HG03159 (cell line): ENCODE measurements at regions not wholly inside any gene's neighbourhood (a gene's known extent, or its start where the extent isn't known, plus 50 kb on each side); places are given as distances from the start of the nearest gene placed in this dataset.

ENCODE experiments used
- ATAC-seq: cut with Tn5 transposase; IDR thresholded peaks from one replicate; pipeline ENCODE4 v1.9.1; 2021; ENCODE audit warnings: mild to moderate bottlenecking, moderate library complexity; ENCODE audit not compliant: unreplicated experiment

DNA sequence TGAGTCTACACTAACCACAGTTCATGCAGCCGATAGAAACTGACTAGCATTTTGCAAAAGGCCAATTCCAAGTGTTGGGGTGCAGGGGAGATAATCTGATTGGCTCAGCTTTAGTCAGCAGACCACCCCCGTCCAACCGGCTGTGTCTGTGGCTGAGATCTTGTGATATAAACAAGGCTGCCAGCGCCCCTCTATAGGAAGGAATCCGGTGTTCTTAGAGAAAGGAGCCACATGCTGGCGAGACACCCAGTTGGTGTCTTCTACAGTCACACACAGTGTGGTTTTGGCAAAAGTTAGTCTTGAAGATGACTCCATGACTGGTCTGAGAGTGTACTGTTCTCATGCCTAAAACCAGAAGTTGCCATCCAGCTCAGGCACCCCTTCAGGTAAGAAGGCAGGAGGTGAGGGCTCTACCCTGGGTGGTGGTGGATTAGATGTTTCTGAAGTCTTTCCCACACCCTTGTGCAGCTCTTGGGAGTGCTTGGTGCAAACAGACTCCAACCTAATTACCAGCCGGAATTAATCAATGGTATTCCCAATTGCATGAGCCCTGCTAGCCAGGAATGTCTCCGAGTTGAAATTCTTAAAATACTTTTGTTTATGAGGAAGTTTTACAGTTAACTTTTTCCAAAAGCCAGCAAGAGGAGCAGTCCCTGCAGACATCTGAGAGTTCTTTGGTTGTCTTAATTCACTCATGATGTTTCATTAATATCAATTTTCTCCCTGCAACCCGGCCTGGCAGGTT lies 172.3 kb upstream of the IRX6 start:
- ATAC-seq: no peak

DNA sequence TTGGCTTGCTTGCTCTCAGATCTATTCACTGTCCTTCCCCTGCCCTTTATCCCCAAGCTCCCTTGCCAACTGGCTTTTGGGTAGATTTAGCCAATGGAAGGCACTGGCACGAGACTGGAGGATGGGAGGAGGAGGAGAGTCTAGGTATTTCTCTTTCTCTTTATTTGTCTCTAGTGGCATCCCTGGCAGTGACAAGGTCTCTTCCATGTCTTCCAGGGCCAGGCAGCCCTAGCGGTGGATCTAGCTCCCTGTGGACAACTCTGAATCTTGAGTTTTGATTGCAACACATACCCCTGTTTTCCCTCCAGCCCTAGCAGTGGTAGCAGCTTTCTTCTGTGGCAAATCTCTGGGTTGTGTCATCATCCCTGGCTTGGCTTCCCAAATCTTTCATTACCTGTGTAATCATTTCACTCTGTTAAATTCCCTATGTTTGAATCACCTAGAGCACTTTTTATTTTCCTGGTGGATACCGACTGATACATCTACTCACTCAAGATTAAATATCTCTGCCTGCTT lies 171.1 kb upstream of the IRX6 start:
- no peak for ATAC-seq

DNA sequence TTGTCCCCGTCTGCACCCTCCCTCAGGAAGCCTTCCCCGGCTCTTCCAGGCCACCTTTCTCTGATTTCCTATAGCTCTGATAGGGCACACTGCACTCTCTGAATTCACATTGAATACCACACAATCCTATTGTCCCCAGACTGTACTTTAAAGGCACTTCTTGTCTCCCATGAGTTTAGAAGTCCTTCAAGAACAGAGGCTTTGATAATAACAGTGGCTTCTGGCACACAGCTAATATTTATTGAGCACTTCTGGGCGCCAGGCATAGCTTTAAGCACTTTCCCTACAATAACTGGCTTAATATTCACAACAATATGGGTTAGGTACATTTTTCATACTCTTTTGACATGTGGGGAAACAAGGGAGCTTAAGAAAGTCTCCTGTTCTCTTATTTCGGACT lies 169.7 kb upstream of the IRX6 start:
- no peak for ATAC-seq

DNA sequence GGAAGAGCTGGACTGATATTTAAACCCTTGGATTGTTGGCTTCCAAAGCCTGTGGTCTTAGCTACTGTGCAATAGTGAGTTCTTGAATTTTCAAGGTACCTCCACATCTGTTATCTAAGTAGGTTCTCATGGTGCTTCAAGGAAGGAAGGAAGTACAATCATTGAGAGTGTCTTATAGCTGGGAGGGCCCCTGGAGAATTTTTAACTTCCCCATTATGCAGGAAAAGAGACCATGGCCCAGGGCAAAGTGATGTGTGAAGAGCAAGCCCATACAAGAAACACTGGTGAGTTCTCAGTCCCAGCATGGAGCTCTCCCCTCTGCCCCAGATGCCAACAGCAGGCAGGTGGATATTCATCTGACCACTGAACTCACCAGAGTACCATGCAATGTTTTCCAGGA lies 169.0 kb upstream of the IRX6 start:
- no peak for ATAC-seq

DNA sequence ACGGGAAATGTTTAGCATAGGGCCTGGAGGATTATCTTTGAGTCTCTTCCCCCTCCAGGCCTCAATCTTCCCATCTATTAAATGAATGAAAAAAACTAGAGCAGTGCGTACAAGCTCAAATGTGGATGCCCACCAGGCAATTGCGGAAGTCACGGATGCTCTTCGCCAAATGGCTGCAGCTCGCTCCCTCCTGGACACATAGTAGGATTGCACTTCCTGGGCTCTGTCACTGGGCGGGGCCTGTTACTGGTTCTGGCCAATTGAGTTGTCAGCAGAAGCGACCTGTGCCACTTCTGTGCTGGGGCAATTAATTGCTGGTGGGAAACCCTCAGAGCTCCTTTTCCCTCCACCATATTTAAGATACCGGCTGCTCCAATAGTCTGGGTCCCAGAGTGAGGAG lies 168.2 kb upstream of the IRX6 start:
- no peak for ATAC-seq

DNA sequence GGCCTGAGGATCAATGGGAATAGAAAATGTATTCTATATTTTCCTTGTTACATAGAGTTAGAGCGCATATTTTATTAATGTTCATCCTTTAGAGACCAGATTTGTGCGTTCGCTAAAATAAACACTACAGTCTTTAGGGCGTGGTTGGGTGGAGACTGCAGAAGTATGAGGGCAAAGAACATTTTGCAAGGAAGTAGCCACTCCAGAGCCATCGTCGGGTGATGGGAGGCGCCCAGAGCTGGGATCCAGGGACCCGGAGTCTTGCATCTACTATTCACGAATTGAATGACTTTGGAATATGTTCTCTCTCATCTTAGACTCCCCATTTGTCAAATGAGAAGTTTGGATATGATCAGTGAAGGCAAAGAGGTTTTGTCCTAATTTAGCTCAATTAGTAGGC lies 154.2 kb upstream of the IRX6 start:
- ATAC-seq: no peak

DNA sequence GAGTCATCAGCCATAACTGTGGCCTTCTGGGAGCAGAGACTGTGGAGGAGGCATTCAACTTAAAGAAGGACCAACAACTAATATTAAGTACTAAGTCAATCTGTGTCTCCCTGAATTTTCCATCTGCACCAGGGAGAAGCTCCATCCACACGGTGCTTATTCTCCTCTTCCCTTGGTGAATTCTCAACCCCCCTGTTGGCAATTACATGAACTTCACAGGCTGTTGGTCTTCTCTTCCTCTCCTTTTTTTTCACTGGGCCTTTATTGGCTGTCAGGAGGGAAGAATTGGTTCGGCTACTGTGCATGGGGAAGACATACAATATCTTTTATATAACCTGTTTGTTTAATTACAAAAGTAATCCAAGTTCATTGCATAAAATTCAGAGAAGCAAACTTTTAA lies 152.8 kb upstream of the IRX6 start:
- ATAC-seq: no peak

DNA sequence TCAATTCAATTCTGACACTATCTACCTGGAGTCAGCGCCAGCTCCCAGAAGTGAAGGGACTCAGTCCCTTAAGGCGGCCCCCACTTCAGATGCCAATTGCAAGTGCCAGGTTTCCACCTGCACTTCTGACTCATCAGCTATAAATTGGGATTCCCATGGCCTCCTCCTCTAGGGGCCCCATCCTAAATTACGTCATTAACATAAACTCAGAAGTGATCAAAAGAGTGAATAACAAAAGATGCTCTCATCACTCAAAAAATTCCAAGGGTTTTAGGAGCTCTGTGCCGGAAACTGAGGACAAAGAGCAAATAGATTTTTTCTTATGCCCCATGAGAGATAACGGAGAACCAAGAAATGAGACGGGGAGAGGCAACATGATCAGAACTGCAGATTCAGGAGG lies 148.6 kb upstream of the IRX6 start:
- no peak for ATAC-seq

DNA sequence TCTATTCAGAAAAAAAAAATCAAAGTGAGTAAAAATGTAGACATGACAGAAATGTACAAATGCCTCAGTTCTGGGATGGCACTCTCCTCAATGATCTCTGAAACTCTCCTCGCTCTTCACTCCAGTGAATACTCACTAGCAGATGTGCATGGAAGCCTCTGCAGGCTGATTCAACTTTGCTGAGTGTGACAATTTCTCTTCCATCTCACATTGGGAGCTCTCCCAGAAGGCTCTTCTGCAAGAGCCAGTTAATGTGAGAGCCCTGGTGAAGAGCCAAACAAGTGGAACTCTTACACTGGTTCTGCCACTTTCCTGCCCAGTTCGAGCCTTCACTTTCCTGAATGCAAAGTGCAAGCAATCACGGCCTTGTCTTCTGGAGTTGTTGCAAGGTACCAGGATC lies 147.1 kb upstream of the IRX6 start:
- ATAC-seq: no peak

DNA sequence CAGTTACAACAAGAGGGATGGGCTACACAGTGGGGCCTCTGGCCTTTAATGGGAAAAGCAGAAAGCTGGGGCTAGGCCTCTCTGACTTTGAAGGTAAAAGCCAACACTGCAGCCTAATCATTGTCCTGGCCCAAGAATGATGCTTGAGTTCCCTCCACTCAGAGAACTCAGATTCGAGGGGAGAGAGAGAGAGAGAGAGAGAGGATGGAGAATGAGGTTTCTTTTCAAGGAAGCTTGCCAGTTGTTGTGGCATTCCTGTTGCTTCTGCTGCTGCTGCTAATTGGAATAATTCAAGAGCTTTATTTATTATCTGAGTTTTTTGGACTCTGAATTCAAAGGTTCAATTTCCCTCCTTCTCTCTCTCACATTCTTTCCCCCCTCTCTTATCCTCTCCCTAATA lies 144.6 kb upstream of the IRX6 start:
- no peak for ATAC-seq

DNA sequence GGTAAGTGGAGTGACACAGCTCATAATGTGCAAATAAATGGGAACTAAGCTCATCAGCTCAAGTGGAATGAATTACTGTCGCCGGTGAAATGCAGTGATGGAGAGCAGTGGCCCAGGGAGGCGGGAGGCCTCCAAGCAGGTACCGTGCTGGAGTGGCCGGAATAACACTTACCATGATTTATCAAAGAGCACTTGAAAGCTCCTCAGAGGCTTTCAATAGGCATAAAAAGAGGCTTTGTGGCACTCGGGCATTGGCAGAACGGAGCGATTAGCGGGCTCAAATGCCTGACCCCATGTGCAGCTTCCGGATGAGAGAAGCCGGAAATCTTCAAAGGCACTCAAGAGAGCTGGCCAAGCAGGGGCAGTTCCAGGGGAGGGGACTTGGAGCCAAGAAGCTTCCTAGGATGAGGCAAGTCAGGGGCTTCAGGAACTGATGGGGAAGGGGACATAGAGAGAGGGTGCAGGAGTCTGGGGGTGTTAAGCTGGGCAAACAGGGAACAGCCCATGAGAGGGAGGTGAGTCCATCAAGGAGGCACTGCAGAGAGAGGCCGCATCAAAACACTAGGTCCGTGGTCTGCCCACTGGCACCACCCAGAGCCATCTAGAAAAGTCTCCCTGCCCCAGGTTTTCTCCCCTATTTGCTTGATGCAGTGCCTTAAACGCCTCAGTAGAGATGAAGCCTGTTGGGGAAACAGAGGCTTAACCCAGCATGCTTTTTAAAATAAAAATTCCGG lies 144.0 kb upstream of the IRX6 start:
- ATAC-seq: no peak

DNA sequence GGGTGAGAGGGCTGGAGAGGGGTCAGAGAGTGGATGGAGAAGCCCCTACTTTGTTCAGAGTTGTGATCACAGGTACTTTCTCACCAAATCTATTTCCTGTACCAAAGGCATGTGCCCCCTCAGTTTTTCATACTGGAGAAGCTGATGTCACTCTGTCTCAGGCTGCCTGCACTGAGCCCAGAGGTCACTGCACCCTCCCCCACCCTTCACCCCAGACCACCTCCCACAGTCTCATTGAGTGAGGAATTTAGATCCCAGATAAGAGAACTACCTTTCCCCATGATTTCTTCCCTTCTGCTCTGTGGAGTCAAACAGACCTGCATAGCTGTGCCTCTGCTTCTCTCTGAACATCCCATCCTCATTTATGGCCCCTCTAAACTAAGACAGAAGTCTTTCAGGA lies 140.0 kb upstream of the IRX6 start:
- ATAC-seq: no peak

DNA sequence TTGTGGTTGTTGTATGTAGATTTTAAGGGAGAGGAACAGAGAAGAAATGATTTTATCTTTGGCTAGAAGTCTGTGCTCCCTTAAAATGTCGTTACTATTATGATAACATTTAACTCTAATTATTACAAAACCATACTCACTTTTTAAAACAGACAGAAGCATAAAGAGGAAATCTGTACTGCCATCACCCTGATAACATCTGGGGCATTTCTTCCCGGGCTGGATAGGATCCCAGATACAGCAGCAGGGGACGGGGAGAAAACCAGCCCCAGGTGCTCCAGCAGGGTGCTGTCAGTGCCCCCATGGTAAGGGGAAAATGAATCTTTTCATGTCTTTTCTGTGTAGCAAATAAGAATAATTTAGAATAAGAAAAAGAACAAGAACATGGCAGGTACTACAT lies 139.4 kb upstream of the IRX6 start:
- no peak for ATAC-seq

DNA sequence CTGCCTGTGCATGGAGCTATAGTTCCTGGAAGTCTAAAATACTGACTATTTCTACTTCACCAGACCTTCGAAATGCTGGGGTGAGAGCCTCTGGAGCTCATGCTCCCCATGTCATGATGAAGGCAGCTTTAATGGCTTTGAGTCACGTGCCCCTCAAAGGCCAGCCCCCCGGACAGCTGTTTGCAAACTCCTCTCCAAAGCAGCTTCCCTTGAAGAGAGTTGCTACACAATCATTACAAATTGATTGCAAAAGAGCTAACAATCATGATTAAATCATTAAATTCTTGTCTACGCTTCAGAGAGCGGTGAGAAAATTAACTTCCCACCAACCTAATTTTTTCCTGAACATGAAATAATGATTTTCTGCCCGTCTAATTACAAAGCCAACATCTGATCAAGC lies 134.8 kb upstream of the IRX6 start:
- no peak for ATAC-seq

DNA sequence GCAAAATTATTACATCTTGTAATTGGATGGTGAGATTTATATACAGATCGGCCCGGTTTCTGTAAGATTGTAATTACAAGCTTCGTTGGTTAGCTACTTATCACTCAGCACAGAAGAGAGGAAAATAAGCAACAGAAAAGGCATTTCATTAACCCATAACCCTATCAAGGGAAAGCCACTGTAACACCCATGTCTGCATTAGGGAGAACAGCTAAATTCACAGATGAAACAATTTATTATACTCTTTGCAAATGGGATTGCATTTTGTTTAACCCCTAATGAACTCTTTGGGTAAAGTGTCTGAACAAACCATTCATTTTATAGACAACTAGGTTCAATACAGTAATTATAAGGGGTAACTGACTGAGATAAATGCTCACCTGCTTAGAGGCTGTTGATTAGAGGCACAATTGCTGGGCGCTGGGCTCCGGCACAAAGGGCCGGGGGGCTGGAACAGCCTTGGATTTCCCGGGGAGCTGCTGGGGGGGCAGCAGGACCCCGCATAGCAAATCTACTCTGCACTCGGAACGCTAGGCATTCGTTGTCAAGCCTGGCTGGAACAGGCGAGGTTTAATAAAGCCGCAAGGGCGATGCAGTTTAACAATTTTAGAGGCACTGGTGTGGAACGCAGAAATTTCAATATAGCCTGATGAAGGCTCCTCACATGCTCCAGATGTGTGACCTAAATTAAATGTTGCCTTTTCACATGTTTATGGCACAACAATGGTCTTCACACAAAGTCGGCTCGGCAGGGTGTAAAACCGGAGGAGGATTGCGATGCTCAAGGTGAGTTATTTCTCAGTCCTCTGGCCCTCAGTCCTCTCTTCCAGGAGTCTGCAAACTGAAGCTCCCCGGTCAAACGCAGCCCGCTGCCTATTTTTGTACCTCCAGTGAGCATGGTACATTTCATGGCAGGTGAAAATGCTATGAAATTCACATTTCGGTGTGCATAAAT lies 134.0 kb upstream of the IRX6 start:
- no peak for ATAC-seq

DNA sequence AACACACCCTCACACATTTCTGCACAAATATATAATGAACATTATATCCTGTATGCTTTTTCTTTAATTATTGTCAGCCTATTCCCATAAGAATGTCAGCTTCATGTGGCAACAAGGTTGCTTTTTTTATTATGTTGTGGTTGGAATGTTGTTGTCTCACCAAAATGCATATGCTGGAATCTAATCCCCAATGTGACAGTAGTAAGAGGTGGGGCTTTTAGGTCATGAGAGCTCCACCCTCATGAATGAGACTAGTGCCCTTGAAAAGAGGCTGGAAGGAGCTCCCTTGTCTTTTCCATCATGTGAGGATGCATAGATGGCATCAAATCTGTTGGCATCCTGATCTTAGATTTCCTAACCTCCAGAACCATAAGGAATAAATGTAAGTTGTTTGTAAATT lies 131.3 kb upstream of the IRX6 start:
- ATAC-seq: no peak

DNA sequence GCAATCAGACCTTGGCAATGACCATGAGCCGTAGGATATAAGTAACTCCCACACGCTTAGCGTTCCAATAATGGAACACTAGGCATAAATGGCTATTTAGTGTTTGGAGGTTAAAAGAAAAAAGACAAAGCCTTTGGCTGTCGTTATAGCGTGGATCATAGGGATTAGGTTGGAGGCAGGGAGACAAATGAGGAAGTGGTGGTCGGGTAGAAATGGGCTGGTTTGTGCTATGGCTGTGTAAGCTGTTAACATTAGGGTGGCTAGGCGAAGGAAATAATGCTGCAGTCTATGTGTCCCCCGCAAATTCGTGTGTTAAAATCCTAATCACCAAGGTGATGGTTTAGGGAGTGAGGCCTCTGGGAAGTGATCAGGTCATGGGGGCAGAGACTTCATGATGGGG lies 120.4 kb upstream of the IRX6 start:
- ATAC-seq: no peak

DNA sequence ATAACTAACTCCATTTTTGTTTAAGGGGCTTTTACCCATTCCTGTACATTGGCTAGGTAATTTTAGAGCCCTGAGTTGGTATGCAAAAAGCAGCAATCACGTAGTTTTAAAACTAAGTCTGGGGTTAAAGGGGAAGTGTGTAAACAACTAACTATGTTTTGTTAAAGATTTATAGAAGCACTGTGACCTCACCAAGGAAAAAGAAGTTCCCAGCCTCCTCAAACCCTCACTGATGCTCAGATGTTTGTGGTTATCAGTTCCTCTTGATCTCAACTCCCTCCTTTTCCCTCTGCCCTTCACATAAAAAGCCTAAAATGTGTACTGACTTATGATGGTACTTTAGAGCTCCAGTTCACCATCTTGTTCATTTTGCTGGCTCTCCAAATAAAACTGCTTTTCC lies 119.9 kb upstream of the IRX6 start:
- ATAC-seq: no peak

DNA sequence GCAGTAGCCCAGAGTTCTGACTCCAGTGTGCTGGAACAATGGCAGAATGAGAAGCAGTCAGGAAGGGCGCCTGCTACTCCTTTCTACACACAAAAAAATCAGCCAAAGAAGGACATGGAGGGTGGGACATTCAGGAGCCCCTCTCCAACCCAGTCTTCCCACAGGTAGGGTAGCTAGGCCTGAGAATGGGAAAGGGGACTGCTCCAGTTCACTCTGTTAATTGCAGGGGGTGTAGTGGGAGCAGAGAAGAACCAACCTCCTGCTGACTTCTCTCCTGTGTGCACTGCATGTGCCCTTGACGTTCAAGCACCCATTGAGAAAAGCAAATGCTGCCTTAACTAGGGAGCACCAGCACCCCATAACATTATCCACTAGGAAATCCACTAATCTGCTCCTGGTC lies 119.1 kb upstream of the IRX6 start:
- ATAC-seq: no peak

DNA sequence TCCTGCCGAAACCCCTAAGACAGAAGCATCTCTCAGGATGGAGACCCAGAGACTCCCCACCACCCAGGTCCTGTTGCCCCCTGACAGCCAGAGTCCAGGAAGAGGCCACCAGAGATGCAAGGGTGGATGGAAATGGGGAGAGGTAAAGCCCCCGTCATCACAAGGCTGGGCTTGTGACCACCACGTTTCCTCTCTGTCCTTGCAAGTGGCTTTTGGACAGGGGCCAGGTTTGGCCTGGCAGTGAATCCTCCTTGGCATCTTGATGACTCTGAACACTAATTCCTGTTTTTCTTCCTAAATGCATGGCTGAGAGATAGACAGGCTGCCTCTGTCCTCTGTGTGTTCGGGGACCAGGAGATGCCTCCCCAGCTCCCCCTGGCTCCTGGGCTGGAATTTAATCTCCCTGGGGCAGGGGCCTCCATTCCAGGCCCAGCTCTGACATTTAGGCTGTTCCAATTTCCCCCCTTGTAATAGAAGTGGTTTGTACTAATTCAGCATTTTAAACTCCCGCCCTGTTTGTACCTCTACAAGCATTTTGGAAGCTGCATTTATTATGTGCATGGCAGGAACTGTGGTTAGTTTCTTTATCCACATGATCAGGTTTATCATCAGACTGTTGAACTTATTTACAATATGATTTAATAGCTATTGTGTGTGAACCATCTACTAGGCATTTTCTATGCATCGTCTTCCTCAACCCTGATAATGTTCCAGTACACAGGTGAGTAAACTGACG lies 116.1 kb upstream of the IRX6 start:
- no peak for ATAC-seq

DNA sequence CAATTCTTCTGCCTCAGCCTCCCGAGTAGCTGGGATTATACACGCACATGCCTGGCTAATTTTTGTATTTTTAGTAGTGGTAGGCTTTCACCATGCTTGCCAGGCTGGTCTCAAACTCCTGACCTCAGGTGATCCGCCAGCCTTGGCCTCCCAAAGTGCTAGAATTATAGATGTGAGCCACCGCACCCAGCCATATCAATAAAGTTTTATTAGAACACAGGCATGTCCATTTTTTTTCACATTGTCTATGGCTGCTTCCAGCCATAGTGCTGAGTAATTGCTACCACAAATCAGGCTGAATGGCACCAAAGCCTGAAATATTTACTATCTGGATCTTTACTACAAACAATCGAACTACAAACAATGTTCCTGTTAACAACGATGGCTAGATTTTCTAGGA lies 114.4 kb upstream of the IRX6 start:
- ATAC-seq: no peak
